Upper lobe of left lung (tissue), 4 donors: ENCODE measurements at regions not wholly inside any gene's neighbourhood (a gene's known extent, or its start where the extent isn't known, plus 50 kb on each side); places are given as distances from the start of the nearest gene placed in this dataset.

ENCODE experiments used
- CTCF ChIP-seq, 6 experiments: fragments of 450-650 bp in 4 of 6; fragments of 200-600 bp in 2 of 6; sonication (generic) in 2 of 6; IDR thresholded peaks; one replicate each; pipeline ENCODE4 v1.5.1; 2016 to 2019; ENCODE audit warnings: antibody characterized with exemption in 6 of 6
- POLR2A ChIP-seq, 4 donors: fragments of 450-650 bp; IDR thresholded peaks; one replicate each; pipeline ENCODE4 v1.5.1; 2016 to 2017; ENCODE audit warnings: antibody characterized with exemption in 4 of 4, mild to moderate bottlenecking in 2 of 4

GRCh38 chr6:98382246-98382645 is 452.1 kb upstream of the POU3F2 start:
- TF ChIP-seq POLR2A (IDR thresholded peaks at IDR 0.05) (no peak), CTCF (IDR thresholded peaks at IDR 0.05) (no peak)
